ENCODE measurements at regions not wholly inside any gene's neighbourhood (a gene's known extent, or its start where the extent isn't known, plus 50 kb on each side); places are given as distances from the start of the nearest gene placed in this dataset.

- BruUV-seq (replicated peaks), result no TSS peak
- H3K9me2 ChIP-seq (ENCODE audit: insufficient read depth), result no peaks in the 10 kb centered on the region
- H3K36me3 ChIP-seq (ENCODE audit: control insufficient read depth in 1 of 2, insufficient read depth in 2 of 2, low read length in 2 of 2), result no peaks in the 10 kb centered on the region
- H2AFZ ChIP-seq (ENCODE audit: low read depth, low read length, poor library complexity, severe bottlenecking), result no peak overlapping the region
- TF ChIP-seq YY1 (IDR thresholded peaks at IDR 0.05; ENCODE audit: extremely low read depth, insufficient replicate concordance, low read depth, low read length) (no peak), REST (IDR thresholded peaks at IDR 0.05; ENCODE audit: low read depth) (no peak)
- ChIA-PET POLR2A (no interaction called here), CTCF (no interaction called here), RAD21 (ENCODE audit: low non-redundant PET in 1 of 2, low total read pairs in 2 of 2, uncharacterized antibody in 2 of 2, unreplicated experiment in 2 of 2) (no interaction called here)
- ATAC-seq (no peak), DNase-seq (ENCODE audit: low read depth, low spot score) (no peak)
- H3K27me3 ChIP-seq (ENCODE audit: insufficient read depth, low read length), result no peaks in the 10 kb centered on the region
- no peak overlapping the region for H3K4me2 ChIP-seq (ENCODE audit: low read length)
- H4K20me1 ChIP-seq (ENCODE audit: insufficient read depth), result no peaks in the 10 kb centered on the region
- H3K4me1 ChIP-seq (ENCODE audit: control insufficient read depth in 1 of 2, insufficient read depth in 2 of 2, low read length in 2 of 2), result no peaks in the 10 kb centered on the region
- no peaks in the 10 kb centered on the region for H3K9me3 ChIP-seq (ENCODE audit: control insufficient read depth in 1 of 2, insufficient read depth in 1 of 2, low read depth in 1 of 2, low read length in 2 of 2)
- H3K27ac ChIP-seq (ENCODE audit: low read depth, low read length), result no peak overlapping the region
- no peak overlapping the region for H3K4me3 ChIP-seq (replicated peaks in 1 of 2; ENCODE audit: low read depth in 1 of 2, low read length in 2 of 2)
- intact Hi-C loops (cut with micrococcal nuclease), result no loop called here
- no peaks in the 10 kb centered on the region for H3K79me2 ChIP-seq (ENCODE audit: insufficient read depth, low read length)
- no peak overlapping the region for H3K9ac ChIP-seq (ENCODE audit: low read length)
Measured at GRCh38 chr1:218728898-218729565, 383.9 kb downstream of the TGFB2 start.

- Histone ChIP-seq H3K36me3 (ENCODE audit: control insufficient read depth in 1 of 2, insufficient read depth in 2 of 2, low read length in 2 of 2) (no peaks in the 10 kb centered on the region), H3K4me3 (replicated peaks in 1 of 2; ENCODE audit: low read depth in 1 of 2, low read length in 2 of 2) (no peak overlapping the region), H3K9me2 (ENCODE audit: insufficient read depth) (no peaks in the 10 kb centered on the region), H3K79me2 (ENCODE audit: insufficient read depth, low read length) (no peaks in the 10 kb centered on the region), H3K9me3 (ENCODE audit: control insufficient read depth in 1 of 2, insufficient read depth in 1 of 2, low read depth in 1 of 2, low read length in 2 of 2) (no peaks in the 10 kb centered on the region), H3K4me1 (ENCODE audit: control insufficient read depth in 1 of 2, insufficient read depth in 2 of 2, low read length in 2 of 2) (no peaks in the 10 kb centered on the region), H3K9ac (ENCODE audit: low read length) (no peak overlapping the region), H4K20me1 (ENCODE audit: insufficient read depth) (no peaks in the 10 kb centered on the region), H3K27ac (ENCODE audit: low read depth, low read length) (no peak overlapping the region), H3K4me2 (ENCODE audit: low read length) (no peak overlapping the region), H3K27me3 (ENCODE audit: insufficient read depth, low read length) (no peaks in the 10 kb centered on the region), H2AFZ (ENCODE audit: low read depth, low read length, poor library complexity, severe bottlenecking) (no peak overlapping the region)
- ATAC-seq, result no peak
- BruUV-seq (replicated peaks), result no TSS peak
- no peak for TF ChIP-seq TCF7L2 (IDR thresholded peaks at IDR 0.05; ENCODE audit: borderline replicate concordance, extremely low read depth, insufficient read depth, insufficient read length)
- TF ChIP-seq SP1 (IDR thresholded peaks at IDR 0.05; ENCODE audit: low read depth), result no peak
- no peak for TF ChIP-seq REST (IDR thresholded peaks at IDR 0.05; ENCODE audit: low read depth)
- ChIA-PET POLR2A (no interaction called here), RAD21 (ENCODE audit: low non-redundant PET in 1 of 2, low total read pairs in 2 of 2, uncharacterized antibody in 2 of 2, unreplicated experiment in 2 of 2) (no interaction called here), CTCF (no interaction called here)
- intact Hi-C loops (cut with micrococcal nuclease), result no loop called here
- no peak for DNase-seq (ENCODE audit: low read depth, low spot score)
Measured at GRCh38 chr1:218735436-218736032, 390.4 kb downstream of the TGFB2 start.
